Epithelial cell of proximal tubule (primary cell): ENCODE measurements at regions not wholly inside any gene's neighbourhood (a gene's known extent, or its start where the extent isn't known, plus 50 kb on each side); places are given as distances from the start of the nearest gene placed in this dataset.
"Not testable (repeated sequence)": the region's sequence is repeated elsewhere in the genome, so short reads cannot be mapped to it uniquely, and the experiment has no call there.

Experiments
- DNase-seq: peaks from one replicate; pipeline ENCODE4 v3.0.0-alpha.2; 2011; ENCODE audit warnings: low read depth
- H3K4me3 ChIP-seq: 2 replicates; pipeline ENCODE4 v1.5.1; 2011; ENCODE audit warnings: low read depth, mild to moderate bottlenecking, low read length
- CTCF ChIP-seq: conservative IDR thresholded peaks from 2 replicates; pipeline ENCODE4 v1.5.1; 2012; ENCODE audit warnings: low read depth, mild to moderate bottlenecking, low read length

GRCh38 chr4:26009502-26009901 lies 95.5 kb downstream of the SMIM20 start:
- TF ChIP-seq CTCF, result no peak
- H3K4me3 ChIP-seq, result no peak overlapping the region
- no peak for DNase-seq

GRCh38 chr4:26010304-26010703 lies 96.3 kb downstream of the SMIM20 start:
- TF ChIP-seq CTCF, result no peak

GRCh38 chr4:26013629-26014028 lies 99.6 kb downstream of the SMIM20 start:
- H3K4me3 ChIP-seq, result no peak overlapping the region
- no peak for DNase-seq
- no peak for TF ChIP-seq CTCF

More at GRCh38 chr4:26010304-26010703, 96.3 kb downstream of the SMIM20 start:
- H3K4me3 ChIP-seq, result no peak overlapping the region
- no peak for DNase-seq

- no peak for DNase-seq
- no peak for TF ChIP-seq CTCF
Observed at GRCh38 chr4:26015133-26015651, 101.2 kb downstream of the SMIM20 start.

GRCh38 chr4:26015906-26016305 lies 101.9 kb downstream of the SMIM20 start:
- no peak overlapping the region for H3K4me3 ChIP-seq
- no peak for DNase-seq
- TF ChIP-seq CTCF, result no peak

More at GRCh38 chr4:26015133-26015651, 101.2 kb downstream of the SMIM20 start:
- no peak overlapping the region for H3K4me3 ChIP-seq

GRCh38 chr4:26017531-26017930 lies 103.5 kb downstream of the SMIM20 start:
- TF ChIP-seq CTCF, result no peak
- no peak overlapping the region for H3K4me3 ChIP-seq
- no peak for DNase-seq

GRCh38 chr4:26017961-26018700 lies 104.1 kb downstream of the SMIM20 start:
- not testable (repeated sequence) for H3K4me3 ChIP-seq, DNase-seq
